Caco-2 (cell line): ENCODE measurements at regions not wholly inside any gene's neighbourhood (a gene's known extent, or its start where the extent isn't known, plus 50 kb on each side); places are given as distances from the start of the nearest gene placed in this dataset.

Experiments used
- BruUV-seq: library from RNA; stranded (reverse); fragments of 400-500 nt; replicated peaks from 2 replicates; lab custom pipeline; 2021; lab: Mats Ljungman, UMichigan
- CTCF ChIA-PET: fragments of 300-600 bp; sonication (Branson Sonifier 250); formaldehyde crosslinking; loops from one replicate; lab custom pipeline; 2022; ENCODE audit warnings: antibody characterized with exemption; lab: Charles Lee
- POLR2A ChIA-PET: fragments of 300-600 bp; sonication (Branson Sonifier 250); formaldehyde crosslinking; loops from one replicate; lab custom pipeline; 2022; ENCODE audit warnings: antibody characterized with exemption; lab: Charles Lee
- DNase-seq, 2 experiments: peaks; one replicate each; pipeline versions ENCODE4 v3.0.0 to v3.0.0-alpha.2; 2020 to 2022
- H3K27me3 ChIP-seq: replicated peaks from 2 replicates; pipeline ENCODE4 v1.6.0; 2011; ENCODE audit warnings: low read length; ENCODE audit not compliant: control insufficient read depth, insufficient read depth
- H3K36me3 ChIP-seq: 2 replicates; pipeline ENCODE4 v1.5.1; 2011; ENCODE audit warnings: low read length; ENCODE audit not compliant: control insufficient read depth, insufficient read depth
- H3K4me1 ChIP-seq: fragments of 250-450 bp; sonication (Bioruptor Pico); 2 replicates; pipeline ENCODE4 v1.5.1; 2020; ENCODE audit warnings: mild to moderate bottlenecking
- H3K4me3 ChIP-seq: 2 replicates; pipeline ENCODE4 v1.5.1; 2011; ENCODE audit warnings: low read depth, mild to moderate bottlenecking, control low read depth, low read length
- H3K9me3 ChIP-seq: fragments of 250-450 bp; sonication (Bioruptor Pico); 2 replicates; pipeline ENCODE4 v1.5.1; 2020; ENCODE audit warnings: mild to moderate bottlenecking, moderate library complexity
- H3K27ac Mint-ChIP-seq: one replicate; pipeline ENCODE4 v1.8.0; 2022; ENCODE audit warnings: mixed read lengths; ENCODE audit not compliant: unreplicated experiment
- H3K27me3 Mint-ChIP-seq: one replicate; pipeline ENCODE4 v1.8.0; 2022; ENCODE audit warnings: mixed read lengths; ENCODE audit not compliant: insufficient read depth, unreplicated experiment
- H3K36me3 Mint-ChIP-seq: one replicate; pipeline ENCODE4 v1.8.0; 2022; ENCODE audit warnings: mild to moderate bottlenecking, mixed read lengths; ENCODE audit not compliant: insufficient read depth, unreplicated experiment
- H3K4me1 Mint-ChIP-seq: one replicate; pipeline ENCODE4 v1.8.0; 2022; ENCODE audit warnings: low read depth, mixed read lengths; ENCODE audit not compliant: unreplicated experiment
- H3K4me3 Mint-ChIP-seq: one replicate; pipeline ENCODE4 v1.8.0; 2022; ENCODE audit warnings: mild to moderate bottlenecking, moderate library complexity, mixed read lengths; ENCODE audit not compliant: unreplicated experiment
- H3K9me3 Mint-ChIP-seq: one replicate; pipeline ENCODE4 v1.8.0; 2022; ENCODE audit warnings: mixed read lengths; ENCODE audit not compliant: unreplicated experiment
- CTCF ChIP-seq, 2 experiments: fragments of 200-600 bp in 1 of 2; IDR thresholded peaks; 1 replicate in 1 of 2; 2 replicates in 1 of 2; pipeline versions ENCODE4 v1.5.1 to v1.8.0; 2011 to 2022; ENCODE audit warnings: antibody characterized with exemption in 1 of 2, control low read depth in 1 of 2, inconsistent platforms in 1 of 2, low read depth in 1 of 2, low read length in 1 of 2, mild to moderate bottlenecking in 1 of 2, moderate library complexity in 1 of 2; ENCODE audit not compliant: insufficient read depth in 1 of 2, severe bottlenecking in 1 of 2, unreplicated experiment in 1 of 2
- intact Hi-C: fragments of 100-400 bp; cut with micrococcal nuclease; formaldehyde crosslinking; loops from one replicate; pipeline ENCODE4 v1.10.0; 2022; ENCODE audit not compliant: unreplicated experiment

GRCh38 chr12:30088259-30088995 is 304.7 kb upstream of the TMTC1 start:
- no peak overlapping the region for H3K27ac Mint-ChIP-seq
- POLR2A ChIA-PET, result no interaction called here

GRCh38 chr12:30082381-30082780 is 298.6 kb upstream of the TMTC1 start:
- Histone ChIP-seq H3K9me3 (no peaks in the 10 kb centered on the region), H3K4me3 (no peak overlapping the region), H3K36me3 (no peaks in the 10 kb centered on the region), H3K4me1 (no peaks in the 10 kb centered on the region), H3K27me3 (no peaks in the 10 kb centered on the region)
- H3K27me3 Mint-ChIP-seq, result no peaks in the 10 kb centered on the region
- H3K27ac Mint-ChIP-seq, result no peak overlapping the region
- ChIA-PET POLR2A (no interaction called here), CTCF (no interaction called here)
- no TSS peak for BruUV-seq
- H3K9me3 Mint-ChIP-seq, result no peaks in the 10 kb centered on the region
- no peak for DNase-seq
- H3K36me3 Mint-ChIP-seq, result no peaks in the 10 kb centered on the region
- TF ChIP-seq CTCF (IDR thresholded peaks at IDR 0.05; ENCODE audit: insufficient read depth in 1 of 2, low read depth in 1 of 2, low read length in 1 of 2, severe bottlenecking in 1 of 2, unreplicated experiment in 1 of 2), result no peak
- H3K4me1 Mint-ChIP-seq, result peaks cover 3% of the 10 kb centered on the region
- H3K4me3 Mint-ChIP-seq, result no peak overlapping the region
- intact Hi-C loops, result no loop called here

More at GRCh38 chr12:30088259-30088995, 304.7 kb upstream of the TMTC1 start:
- no peak for DNase-seq
- H3K9me3 ChIP-seq, result no peaks in the 10 kb centered on the region
- TF ChIP-seq CTCF (IDR thresholded peaks at IDR 0.05; ENCODE audit: insufficient read depth in 1 of 2, low read depth in 1 of 2, low read length in 1 of 2, severe bottlenecking in 1 of 2, unreplicated experiment in 1 of 2), result no peak
- Mint-ChIP-seq H3K4me3 (no peak overlapping the region), H3K36me3 (no peaks in the 10 kb centered on the region), H3K27me3 (peaks cover 3% of the 10 kb centered on the region), H3K9me3 (no peaks in the 10 kb centered on the region), H3K4me1 (no peaks in the 10 kb centered on the region)
- no peaks in the 10 kb centered on the region for H3K27me3 ChIP-seq
- CTCF ChIA-PET, result no interaction called here
- BruUV-seq, result no TSS peak
- intact Hi-C loops, result no loop called here
- no peak overlapping the region for H3K4me3 ChIP-seq
- no peaks in the 10 kb centered on the region for H3K4me1 ChIP-seq
- H3K36me3 ChIP-seq, result no peaks in the 10 kb centered on the region

GRCh38 chr12:30074916-30075315 is 291.2 kb upstream of the TMTC1 start:
- H3K4me1 Mint-ChIP-seq, result peaks cover 20% of the 10 kb centered on the region

More at GRCh38 chr12:30074916-30075315, 291.2 kb upstream of the TMTC1 start:
- CTCF ChIA-PET, result no interaction called here
- Mint-ChIP-seq H3K36me3 (no peaks in the 10 kb centered on the region), H3K9me3 (no peaks in the 10 kb centered on the region), H3K27me3 (no peaks in the 10 kb centered on the region), H3K4me3 (no peak overlapping the region), H3K27ac (no peak overlapping the region)
- no peak for TF ChIP-seq CTCF (IDR thresholded peaks at IDR 0.05; ENCODE audit: insufficient read depth in 1 of 2, low read depth in 1 of 2, low read length in 1 of 2, severe bottlenecking in 1 of 2, unreplicated experiment in 1 of 2)
- BruUV-seq, result no TSS peak
- DNase-seq, result no peak
- Histone ChIP-seq H3K4me1 (no peaks in the 10 kb centered on the region), H3K36me3 (no peaks in the 10 kb centered on the region), H3K4me3 (no peak overlapping the region), H3K9me3 (no peaks in the 10 kb centered on the region), H3K27me3 (no peaks in the 10 kb centered on the region)
- POLR2A ChIA-PET, result no interaction called here
- intact Hi-C loops, result no loop called here
